ENCODE measurements at regions not wholly inside any gene's neighbourhood (a gene's known extent, or its start where the extent isn't known, plus 50 kb on each side); places are given as distances from the start of the nearest gene placed in this dataset.

- TF ChIP-seq CHD7 (IDR thresholded peaks at IDR 0.05; ENCODE audit: insufficient replicate concordance, low read length) (no peak), SP1 (IDR thresholded peaks at IDR 0.05; ENCODE audit: low read depth, low read length) (no peak), SP2 (IDR thresholded peaks at IDR 0.05; ENCODE audit: low read length) (no peak), POU5F1 (IDR thresholded peaks at IDR 0.05; ENCODE audit: low read depth, low read length) (no peak), KDM5A (IDR thresholded peaks at IDR 0.05; ENCODE audit: low read length) (no peak), KDM4A (IDR thresholded peaks at IDR 0.05; ENCODE audit: low read depth, low read length, severe bottlenecking) (no peak)
Observed at GRCh38 chr6:134735461-134735860, 214.4 kb downstream of the ALDH8A1 start (continued).
